ENCODE measurements at regions not wholly inside any gene's neighbourhood (a gene's known extent, or its start where the extent isn't known, plus 50 kb on each side); places are given as distances from the start of the nearest gene placed in this dataset.

DNA sequence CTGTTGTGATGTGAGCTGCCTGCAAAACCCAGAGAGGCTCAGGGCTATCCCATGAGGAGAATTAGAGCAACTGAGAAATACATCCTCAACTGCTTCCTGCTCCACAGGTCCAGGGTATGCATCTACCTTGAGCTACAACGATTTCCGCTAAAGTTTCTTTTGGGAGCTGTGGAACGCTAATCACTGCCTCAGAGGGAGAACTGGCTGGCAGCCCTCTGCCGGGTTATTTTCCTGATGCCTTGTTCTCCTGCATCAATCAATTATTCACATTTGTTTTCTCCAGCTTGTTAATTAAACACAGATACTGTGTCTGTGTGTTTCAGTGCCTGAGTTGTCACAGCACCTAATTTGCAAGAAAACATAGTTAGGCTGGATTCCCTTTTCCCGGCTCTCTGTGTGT lies 211.1 kb upstream of the PLET1 start:
- Histone ChIP-seq H4K5ac (ENCODE audit: low read depth, low read length) (no peak overlapping the region), H3K4me1 (ENCODE audit: control insufficient read depth, insufficient read depth, low read length) (no peaks in the 10 kb centered on the region), H2AFZ (replicated peaks; ENCODE audit: low read length, poor library complexity) (no peak overlapping the region), H2AK5ac (ENCODE audit: low read depth, low read length) (no peak overlapping the region), H3K4me3 (ENCODE audit: insufficient read depth, low read depth, low read length) (no peak overlapping the region), H3K23ac (ENCODE audit: low read depth, low read length) (no peak overlapping the region), H3K4ac (ENCODE audit: low read depth, low read length) (no peak overlapping the region), H2BK5ac (ENCODE audit: low read depth, low read length, poor library complexity, severe bottlenecking) (no peak overlapping the region), H2BK120ac (ENCODE audit: low read depth, low read length) (no peak overlapping the region), H2AK9ac (replicated peaks; ENCODE audit: low read depth, low read length, poor library complexity) (no peak overlapping the region), H3K27ac (ENCODE audit: insufficient read depth, low read length) (no peak overlapping the region), H3K9ac (ENCODE audit: low read depth, low read length) (no peak overlapping the region), H4K20me1 (ENCODE audit: insufficient read depth, low read length) (no peaks in the 10 kb centered on the region), H3K79me1 (ENCODE audit: low read depth in 1 of 2, low read length in 2 of 2) (no peaks in the 10 kb centered on the region), H3K9me1 (ENCODE audit: insufficient read depth, low read length) (no peaks in the 10 kb centered on the region), H3K9me3 (ENCODE audit: control insufficient read depth, insufficient read depth, low read length) (no peaks in the 10 kb centered on the region), H3K18ac (ENCODE audit: low read depth, low read length) (no peak overlapping the region), H3K14ac (replicated peaks; ENCODE audit: low read depth, low read length) (no peak overlapping the region), H3K36me3 (ENCODE audit: control insufficient read depth, insufficient read depth, low read length) (no peaks in the 10 kb centered on the region), H2BK20ac (ENCODE audit: low read depth, low read length) (no peak overlapping the region), H3K4me2 (ENCODE audit: low read depth, low read length) (no peak overlapping the region), H3K27me3 (ENCODE audit: control insufficient read depth, insufficient read depth, low read length) (peaks cover 19% of the 10 kb centered on the region), H4K8ac (ENCODE audit: low read depth in 2 of 2, low read length in 2 of 2) (no peak overlapping the region), H2BK15ac (ENCODE audit: low read depth, low read length) (no peak overlapping the region), H3K56ac (ENCODE audit: extremely low read depth, insufficient read depth, low read length) (no peak overlapping the region), H4K91ac (ENCODE audit: insufficient read depth, low read depth, low read length) (no peak overlapping the region)
- POLR2A ChIA-PET (ENCODE audit: unreplicated experiment): interaction anchor here (0.5 to 0.6 kb wide), 2 partner anchors 13 to 102 kb away, joined by 3 to 5 read pairs; no protein-coding TSS in a partner anchor
- BruUV-seq (replicated peaks): no TSS peak
- intact Hi-C loops (cut with micrococcal nuclease): no loop called here
- ATAC-seq (ENCODE audit: low read depth) (no peak), DNase-seq (no peak)
- TF ChIP-seq FOS (IDR thresholded peaks at IDR 0.05; ENCODE audit: low read depth, low read length): no peak
- 52% methylated on average over 4 of the region's 5 CpGs; no CpG with 5 or more reads in 1 of the 2 experiments for WGBS, 2 experiments (ENCODE audit: extremely low coverage in 2 of 2, insufficient read length in 1 of 2)
- in situ Hi-C loops (cut with MboI; ENCODE audit: low sequenced_read_pairs): no loop called here
- dilution Hi-C loops (cut with HindIII; ENCODE audit: low sequenced_read_pairs, unreplicated experiment): no loop called here
- CTCF ChIA-PET: no interaction called here
